ENCODE measurements at regions not wholly inside any gene's neighbourhood (a gene's known extent, or its start where the extent isn't known, plus 50 kb on each side); places are given as distances from the start of the nearest gene placed in this dataset.

GRCh38 chr2:2751715-2752315 is 420.7 kb upstream of the MYT1L start:
- TF ChIP-seq CTCF (IDR thresholded peaks at IDR 0.05) (no peak), POLR2A (IDR thresholded peaks at IDR 0.05) (no peak)

Data from thyroid gland (tissue), 4 donors.